Mesenchymal stem cell (in vitro differentiated cells and primary cell): ENCODE measurements at regions not wholly inside any gene's neighbourhood (a gene's known extent, or its start where the extent isn't known, plus 50 kb on each side); places are given as distances from the start of the nearest gene placed in this dataset.

Source experiments
- DNase-seq: peaks from one replicate; pipeline ENCODE4 v3.0.0-alpha.2; 2013
- H2AFZ ChIP-seq: one replicate; pipeline ENCODE4 v1.6.1; 2013; ENCODE audit warnings: low read depth, mild to moderate bottlenecking, control low read depth, inconsistent platforms, low read length, moderate library complexity
- H2AK5ac ChIP-seq: 2 replicates; pipeline ENCODE4 v1.6.1; 2013; ENCODE audit warnings: low read length, moderate library complexity, mild to moderate bottlenecking, inconsistent platforms; ENCODE audit not compliant: severe bottlenecking
- H2BK120ac ChIP-seq: one replicate; pipeline ENCODE4 v1.6.1; 2013; ENCODE audit warnings: low read depth, mild to moderate bottlenecking, inconsistent platforms, low read length, moderate library complexity
- H2BK12ac ChIP-seq, 2 experiments: one replicate each; pipeline ENCODE4 v1.6.1; 2013; ENCODE audit warnings: inconsistent platforms in 2 of 2, low read length in 2 of 2, mild to moderate bottlenecking in 2 of 2, moderate library complexity in 2 of 2, control low read depth in 1 of 2
- H2BK15ac ChIP-seq: one replicate; pipeline ENCODE4 v1.6.1; 2013; ENCODE audit warnings: mild to moderate bottlenecking, low read depth, inconsistent platforms; ENCODE audit not compliant: poor library complexity, severe bottlenecking
- H2BK5ac ChIP-seq: 2 replicates; pipeline ENCODE4 v1.6.1; 2013; ENCODE audit warnings: low read depth, mild to moderate bottlenecking, low read length, control low read depth, inconsistent platforms; ENCODE audit not compliant: poor library complexity, severe bottlenecking
- H3K14ac ChIP-seq, 2 experiments: one replicate each; pipeline ENCODE4 v1.6.1; 2013; ENCODE audit warnings: inconsistent platforms in 2 of 2, low read length in 2 of 2, control low read depth in 1 of 2, mild to moderate bottlenecking in 1 of 2, moderate library complexity in 1 of 2
- H3K18ac ChIP-seq, 2 experiments: one replicate each; pipeline ENCODE4 v1.6.1; 2013; ENCODE audit warnings: inconsistent platforms in 2 of 2, low read length in 2 of 2, control low read depth in 1 of 2, low read depth in 1 of 2, mild to moderate bottlenecking in 1 of 2
- H3K23ac ChIP-seq, 2 experiments: one replicate each; pipeline ENCODE4 v1.6.1; 2013; ENCODE audit warnings: inconsistent platforms in 2 of 2, low read length in 2 of 2, mild to moderate bottlenecking in 2 of 2, moderate library complexity in 2 of 2, control low read depth in 1 of 2
- H3K27ac ChIP-seq: 2 replicates; pipeline ENCODE4 v1.5.1; 2013; ENCODE audit warnings: mild to moderate bottlenecking, moderate library complexity, low read length, control low read depth, inconsistent platforms; ENCODE audit not compliant: poor library complexity, severe bottlenecking
- H3K27me3 ChIP-seq, 2 experiments: 2 replicates each; pipeline versions ENCODE4 v1.6.1 to v1.7.0; 2013; ENCODE audit warnings: low read length in 2 of 2, mild to moderate bottlenecking in 2 of 2, moderate library complexity in 2 of 2, control low read depth in 1 of 2, inconsistent platforms in 1 of 2; ENCODE audit not compliant: control insufficient read depth in 1 of 2, insufficient read depth in 1 of 2
- H3K36me3 ChIP-seq, 2 experiments: 2 replicates each; pipeline versions ENCODE4 v1.6.1 to v1.7.0; 2013; ENCODE audit warnings: low read length in 2 of 2, control low read depth in 1 of 2, inconsistent platforms in 1 of 2, low read depth in 1 of 2, mild to moderate bottlenecking in 1 of 2; ENCODE audit not compliant: insufficient read depth in 2 of 2, control insufficient read depth in 1 of 2
- H3K4ac ChIP-seq, 2 experiments: one replicate each; pipeline ENCODE4 v1.6.1; 2013; ENCODE audit warnings: inconsistent platforms in 2 of 2, low read length in 2 of 2, mild to moderate bottlenecking in 2 of 2, moderate library complexity in 2 of 2, control low read depth in 1 of 2, low read depth in 1 of 2
- H3K4me1 ChIP-seq: 2 replicates; pipeline ENCODE4 v1.6.1; 2013; ENCODE audit warnings: low read depth, low read length, control low read depth; ENCODE audit not compliant: control insufficient read depth, insufficient read depth
- H3K4me2 ChIP-seq: 2 replicates; pipeline ENCODE4 v1.6.1; 2013; ENCODE audit warnings: low read length, mild to moderate bottlenecking, inconsistent platforms; ENCODE audit not compliant: poor library complexity, severe bottlenecking
- H3K4me3 ChIP-seq, 2 experiments: 2 replicates each; pipeline versions ENCODE4 v1.5.1 to v1.7.0; 2013; ENCODE audit warnings: low read length in 2 of 2, mild to moderate bottlenecking in 2 of 2, control low read depth in 1 of 2, low read depth in 1 of 2; ENCODE audit not compliant: insufficient read depth in 1 of 2
- H3K79me1 ChIP-seq: replicated peaks from 2 replicates; pipeline ENCODE4 v1.6.1; 2013; ENCODE audit warnings: mild to moderate bottlenecking, control low read depth, low read length, inconsistent platforms; ENCODE audit not compliant: poor library complexity, severe bottlenecking
- H3K9ac ChIP-seq: 2 replicates; pipeline ENCODE4 v1.7.0; 2013; ENCODE audit warnings: mild to moderate bottlenecking, low read length, moderate library complexity
- H3K9me3 ChIP-seq: 2 replicates; pipeline ENCODE4 v1.7.0; 2013; ENCODE audit warnings: mild to moderate bottlenecking, low read length; ENCODE audit not compliant: control insufficient read depth
- H4K8ac ChIP-seq: one replicate; pipeline ENCODE4 v1.6.1; 2013; ENCODE audit warnings: inconsistent platforms, mild to moderate bottlenecking, low read length, moderate library complexity
- H4K91ac ChIP-seq: one replicate; pipeline ENCODE4 v1.6.1; 2013; ENCODE audit warnings: mild to moderate bottlenecking, low read length, inconsistent platforms
- WGBS: methylation state at CpG from one replicate; pipeline ENCODE4 v1.1.7; 2013; ENCODE audit warnings: mixed read lengths; 5-methylcytosine and 5-hydroxymethylcytosine counted together

DNA sequence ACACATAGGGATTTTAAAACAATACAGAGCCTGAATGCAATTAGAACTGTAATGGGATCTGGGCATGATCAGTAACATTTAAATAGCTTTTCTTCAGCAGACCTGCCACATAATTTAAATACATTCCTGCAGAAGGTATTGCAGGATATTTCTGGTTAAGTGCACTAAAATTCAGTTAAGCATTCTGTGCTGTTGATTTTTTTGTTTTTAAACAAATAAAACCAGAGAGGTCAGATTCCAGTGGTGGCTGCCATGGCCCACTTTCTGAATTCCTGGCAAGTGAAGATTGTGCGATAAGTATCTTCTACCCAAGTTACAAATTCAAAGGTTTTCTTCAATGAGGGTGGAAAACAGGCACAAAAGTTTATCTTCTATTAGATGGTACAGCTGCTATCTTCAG lies 98.7 kb downstream of the RAP2B start:
- no peak overlapping the region for H2BK5ac ChIP-seq
- H3K23ac ChIP-seq, result no peak overlapping the region
- H3K4me2 ChIP-seq, result no peak overlapping the region
- no peaks in the 10 kb centered on the region for H3K4me1 ChIP-seq
- H3K14ac ChIP-seq, result no peak overlapping the region
- H3K18ac ChIP-seq, result no peak overlapping the region
- no peak overlapping the region for H4K8ac ChIP-seq
- no peak overlapping the region for H2BK15ac ChIP-seq
- 100% methylated on average over 1 of the region's 1 CpG for WGBS
- H2AK5ac ChIP-seq, result no peak overlapping the region
- H2BK120ac ChIP-seq, result no peak overlapping the region
- H4K91ac ChIP-seq, result no peak overlapping the region
- no peak overlapping the region for H2AFZ ChIP-seq
- H3K27me3 ChIP-seq, result no peaks in the 10 kb centered on the region
- no peak overlapping the region for H3K9ac ChIP-seq
- H3K36me3 ChIP-seq, result no peaks in the 10 kb centered on the region
- no peak overlapping the region for H3K27ac ChIP-seq
- no peak for DNase-seq
- H2BK12ac ChIP-seq, result no peak overlapping the region
- no peak overlapping the region for H3K4me3 ChIP-seq
- H3K79me1 ChIP-seq, result no peaks in the 10 kb centered on the region
- no peak overlapping the region for H3K4ac ChIP-seq
- no peaks in the 10 kb centered on the region for H3K9me3 ChIP-seq

DNA sequence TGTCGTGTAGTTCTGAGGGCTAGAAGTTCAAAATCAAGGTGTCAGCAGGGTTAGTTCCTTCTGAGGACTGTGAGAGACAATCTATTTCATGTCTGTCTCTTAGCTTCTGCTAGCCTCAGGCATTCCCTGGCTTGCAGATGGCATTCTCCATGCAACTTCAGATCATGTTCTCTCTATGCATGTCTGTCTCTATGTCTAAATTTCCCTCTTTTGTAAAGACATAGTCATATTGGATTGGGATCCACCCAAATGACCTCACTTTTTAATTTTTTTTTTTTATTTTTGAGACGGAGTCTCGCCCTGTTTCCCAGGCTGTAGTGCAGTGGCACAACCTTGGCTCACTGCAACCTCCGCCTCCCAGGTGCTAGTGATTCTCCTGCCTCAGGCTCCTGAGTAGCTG lies 104.6 kb downstream of the RAP2B start:
- no peak overlapping the region for H3K23ac ChIP-seq
- no peak overlapping the region for H2BK120ac ChIP-seq
- H2AK5ac ChIP-seq, result no peak overlapping the region
- 96% methylated on average over 4 of the region's 4 CpGs for WGBS
- no peak overlapping the region for H3K9ac ChIP-seq
- no peak overlapping the region for H2BK15ac ChIP-seq
- no peak overlapping the region for H2BK5ac ChIP-seq
- H4K91ac ChIP-seq, result no peak overlapping the region
- H3K18ac ChIP-seq, result no peak overlapping the region
- no peaks in the 10 kb centered on the region for H3K79me1 ChIP-seq
- no peak overlapping the region for H3K14ac ChIP-seq
- H2AFZ ChIP-seq, result no peak overlapping the region
- H3K4me3 ChIP-seq, result no peak overlapping the region
- no peaks in the 10 kb centered on the region for H3K27me3 ChIP-seq
- H3K27ac ChIP-seq, result no peak overlapping the region
- H3K4me2 ChIP-seq, result no peak overlapping the region
- H3K36me3 ChIP-seq, result no peaks in the 10 kb centered on the region
- no peak overlapping the region for H2BK12ac ChIP-seq
- no peaks in the 10 kb centered on the region for H3K9me3 ChIP-seq
- H4K8ac ChIP-seq, result no peak overlapping the region
- DNase-seq, result no peak
- H3K4ac ChIP-seq, result no peak overlapping the region
- no peaks in the 10 kb centered on the region for H3K4me1 ChIP-seq

DNA sequence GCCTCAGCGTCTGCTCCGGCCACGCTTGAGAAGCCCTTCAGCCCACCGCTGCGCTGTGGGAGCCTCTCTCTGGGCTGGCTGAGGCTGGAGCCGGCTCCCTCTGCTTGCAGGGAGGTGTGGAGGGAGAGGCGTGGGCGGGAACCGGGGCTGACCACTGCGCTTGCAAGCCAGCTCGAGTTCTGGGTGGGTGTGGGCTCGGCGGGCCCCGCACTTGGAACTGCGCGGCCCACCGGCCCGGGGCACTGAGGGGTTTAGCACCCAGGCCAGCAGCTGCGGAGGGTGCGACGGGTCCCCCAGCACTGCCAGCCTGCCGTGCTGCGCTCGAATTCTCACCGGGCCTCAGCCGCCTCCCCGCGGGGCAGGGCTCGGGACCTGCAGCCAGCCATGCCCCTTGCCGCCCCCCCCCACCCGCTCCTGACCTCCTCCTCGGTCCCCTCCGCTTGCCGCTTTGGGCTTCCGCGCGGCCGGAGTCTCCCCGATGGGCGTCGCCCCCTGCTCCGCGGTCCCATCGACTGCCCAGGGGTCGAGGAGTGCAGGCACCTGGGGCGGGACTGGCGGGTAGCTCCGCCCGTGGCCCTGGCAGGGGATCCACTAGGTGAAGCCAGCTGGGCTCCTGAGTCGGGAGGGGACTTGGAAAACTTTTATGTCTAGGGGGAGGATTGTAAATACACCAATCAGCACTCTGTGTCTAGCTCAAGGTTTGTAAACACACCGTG lies 106.7 kb downstream of the RAP2B start:
- no peak overlapping the region for H2AK5ac ChIP-seq
- no peak overlapping the region for H3K27ac ChIP-seq
- peak overlapping the region; percentile 27 for H4K91ac ChIP-seq
- H3K36me3 ChIP-seq, result no peaks in the 10 kb centered on the region
- H2BK15ac ChIP-seq, result no peak overlapping the region
- 97% methylated on average over 47 of the region's 51 CpGs for WGBS
- no peaks in the 10 kb centered on the region for H3K79me1 ChIP-seq
- H3K18ac ChIP-seq, result no peak overlapping the region
- no peak overlapping the region for H3K4me3 ChIP-seq
- no peak overlapping the region for H2BK5ac ChIP-seq
- no peak overlapping the region for H4K8ac ChIP-seq
- H3K14ac ChIP-seq, result no peak overlapping the region
- no peaks in the 10 kb centered on the region for H3K27me3 ChIP-seq
- no peaks in the 10 kb centered on the region for H3K9me3 ChIP-seq
- H3K9ac ChIP-seq, result no peak overlapping the region
- no peak overlapping the region for H2BK12ac ChIP-seq
- no peak overlapping the region for H3K4me2 ChIP-seq
- no peak for DNase-seq
- no peak overlapping the region for H2BK120ac ChIP-seq
- no peak overlapping the region for H2AFZ ChIP-seq
- no peak overlapping the region for H3K4ac ChIP-seq
- H3K4me1 ChIP-seq, result no peaks in the 10 kb centered on the region
- H3K23ac ChIP-seq, result no peak overlapping the region

DNA sequence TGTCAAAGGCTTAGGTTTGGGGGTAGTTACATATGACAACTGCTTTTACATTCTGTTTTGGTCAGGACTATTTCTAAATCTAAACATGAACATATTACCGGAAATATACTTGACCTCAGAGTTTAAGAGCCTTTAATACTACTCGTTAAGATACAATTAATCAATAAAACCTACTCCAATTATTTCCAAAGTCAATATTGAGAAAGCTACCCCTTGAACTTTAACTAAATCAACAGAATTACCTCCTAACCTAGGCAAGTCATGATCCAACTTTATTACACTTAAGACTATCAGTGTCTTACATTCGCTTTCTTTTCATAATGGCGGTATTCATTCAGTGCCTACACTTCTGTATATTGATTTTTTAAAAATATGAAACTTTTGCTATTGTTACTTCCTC lies 107.7 kb downstream of the RAP2B start:
- Histone ChIP-seq H3K4me1 (no peaks in the 10 kb centered on the region), H3K79me1 (no peaks in the 10 kb centered on the region), H3K36me3 (no peaks in the 10 kb centered on the region), H3K4me2 (no peak overlapping the region), H3K4ac (no peak overlapping the region), H2BK120ac (no peak overlapping the region), H3K27ac (no peak overlapping the region), H3K18ac (no peak overlapping the region), H2BK5ac (no peak overlapping the region), H3K4me3 (no peak overlapping the region), H4K8ac (no peak overlapping the region), H3K27me3 (no peaks in the 10 kb centered on the region), H2BK12ac (no peak overlapping the region), H2AK5ac (no peak overlapping the region), H2BK15ac (no peak overlapping the region), H3K9me3 (no peaks in the 10 kb centered on the region), H3K9ac (no peak overlapping the region), H3K23ac (no peak overlapping the region), H4K91ac (no peak overlapping the region), H3K14ac (no peak overlapping the region), H2AFZ (no peak overlapping the region)
- DNase-seq, result no peak
- WGBS, result 92% methylated on average over 2 of the region's 4 CpGs
